ENCODE measurements at regions not wholly inside any gene's neighbourhood (a gene's known extent, or its start where the extent isn't known, plus 50 kb on each side); places are given as distances from the start of the nearest gene placed in this dataset.

GRCh38 chr5:21694567-21694966 lies 1158.6 kb downstream of the CDH12 start:
- H3K9me3 ChIP-seq (ENCODE audit: control insufficient read depth, insufficient read depth, low read depth, low read length), result no peaks in the 10 kb centered on the region
- H3K27ac ChIP-seq (ENCODE audit: low read depth, low read length), result no peak overlapping the region
- H3K36me3 ChIP-seq (ENCODE audit: control insufficient read depth, insufficient read depth, low read length), result no peaks in the 10 kb centered on the region
- H3K9ac ChIP-seq (ENCODE audit: low read length), result no peak overlapping the region
- no peaks in the 10 kb centered on the region for H3K27me3 ChIP-seq (ENCODE audit: control insufficient read depth, insufficient read depth, low read length)
- no peaks in the 10 kb centered on the region for H3K4me1 ChIP-seq (ENCODE audit: control insufficient read depth, insufficient read depth, low read length)
- H3K4me3 ChIP-seq (ENCODE audit: low read depth, low read length), result no peak overlapping the region

GRCh38 chr5:21693591-21693990 lies 1159.6 kb downstream of the CDH12 start:
- H3K36me3 ChIP-seq (ENCODE audit: control insufficient read depth, insufficient read depth, low read length), result no peaks in the 10 kb centered on the region
- H3K4me3 ChIP-seq (ENCODE audit: low read depth, low read length), result no peak overlapping the region
- no peaks in the 10 kb centered on the region for H3K9me3 ChIP-seq (ENCODE audit: control insufficient read depth, insufficient read depth, low read depth, low read length)
- H3K4me1 ChIP-seq (ENCODE audit: control insufficient read depth, insufficient read depth, low read length), result no peaks in the 10 kb centered on the region
- no peaks in the 10 kb centered on the region for H3K27me3 ChIP-seq (ENCODE audit: control insufficient read depth, insufficient read depth, low read length)
- no peak overlapping the region for H3K27ac ChIP-seq (ENCODE audit: low read depth, low read length)
- H3K9ac ChIP-seq (ENCODE audit: low read length), result no peak overlapping the region

GRCh38 chr5:21689587-21689986 lies 1163.6 kb downstream of the CDH12 start:
- Histone ChIP-seq H3K36me3 (ENCODE audit: control insufficient read depth, insufficient read depth, low read length) (no peaks in the 10 kb centered on the region), H3K27me3 (ENCODE audit: control insufficient read depth, insufficient read depth, low read length) (no peaks in the 10 kb centered on the region), H3K4me1 (ENCODE audit: control insufficient read depth, insufficient read depth, low read length) (peaks cover 7% of the 10 kb centered on the region; the same call in 1 of the 2 replicates), H3K9me3 (ENCODE audit: control insufficient read depth, insufficient read depth, low read depth, low read length) (no peaks in the 10 kb centered on the region), H3K27ac (ENCODE audit: low read depth, low read length) (no peak overlapping the region), H3K9ac (ENCODE audit: low read length) (no peak overlapping the region), H3K4me3 (ENCODE audit: low read depth, low read length) (no peak overlapping the region)

- Histone ChIP-seq H3K9me3 (ENCODE audit: control insufficient read depth, insufficient read depth, low read depth, low read length) (no peaks in the 10 kb centered on the region), H3K27me3 (ENCODE audit: control insufficient read depth, insufficient read depth, low read length) (no peaks in the 10 kb centered on the region), H3K36me3 (ENCODE audit: control insufficient read depth, insufficient read depth, low read length) (no peaks in the 10 kb centered on the region), H3K4me3 (ENCODE audit: low read depth, low read length) (no peak overlapping the region), H3K4me1 (ENCODE audit: control insufficient read depth, insufficient read depth, low read length) (peaks cover 7% of the 10 kb centered on the region; the same call in 1 of the 2 replicates), H3K9ac (ENCODE audit: low read length) (no peak overlapping the region), H3K27ac (ENCODE audit: low read depth, low read length) (no peak overlapping the region)
These were observed 1164.5 kb downstream of the CDH12 start for GRCh38 chr5:21688655-21689054.

- H3K4me1 ChIP-seq (ENCODE audit: control insufficient read depth, insufficient read depth, low read length), result peaks cover 7% of the 10 kb centered on the region; the same call in 1 of the 2 replicates
- H3K4me3 ChIP-seq (ENCODE audit: low read depth, low read length), result no peak overlapping the region
- H3K27ac ChIP-seq (ENCODE audit: low read depth, low read length), result no peak overlapping the region
- no peaks in the 10 kb centered on the region for H3K27me3 ChIP-seq (ENCODE audit: control insufficient read depth, insufficient read depth, low read length)
- no peaks in the 10 kb centered on the region for H3K36me3 ChIP-seq (ENCODE audit: control insufficient read depth, insufficient read depth, low read length)
- H3K9ac ChIP-seq (ENCODE audit: low read length), result no peak overlapping the region
- H3K9me3 ChIP-seq (ENCODE audit: control insufficient read depth, insufficient read depth, low read depth, low read length), result no peaks in the 10 kb centered on the region
These were observed 1165.5 kb downstream of the CDH12 start for GRCh38 chr5:21687621-21688020.

GRCh38 chr5:21686706-21687105 lies 1166.4 kb downstream of the CDH12 start:
- Histone ChIP-seq H3K9me3 (ENCODE audit: control insufficient read depth, insufficient read depth, low read depth, low read length) (no peaks in the 10 kb centered on the region), H3K4me1 (ENCODE audit: control insufficient read depth, insufficient read depth, low read length) (peaks cover 7% of the 10 kb centered on the region; the same call in 1 of the 2 replicates), H3K36me3 (ENCODE audit: control insufficient read depth, insufficient read depth, low read length) (no peaks in the 10 kb centered on the region), H3K27ac (ENCODE audit: low read depth, low read length) (no peak overlapping the region), H3K9ac (ENCODE audit: low read length) (no peak overlapping the region), H3K4me3 (ENCODE audit: low read depth, low read length) (no peak overlapping the region), H3K27me3 (ENCODE audit: control insufficient read depth, insufficient read depth, low read length) (no peaks in the 10 kb centered on the region)

- Histone ChIP-seq H3K4me1 (ENCODE audit: control insufficient read depth, insufficient read depth, low read length) (peaks cover 7% of the 10 kb centered on the region; the same call in 1 of the 2 replicates), H3K27me3 (ENCODE audit: control insufficient read depth, insufficient read depth, low read length) (no peaks in the 10 kb centered on the region), H3K36me3 (ENCODE audit: control insufficient read depth, insufficient read depth, low read length) (no peaks in the 10 kb centered on the region), H3K9ac (ENCODE audit: low read length) (no peak overlapping the region), H3K27ac (ENCODE audit: low read depth, low read length) (no peak overlapping the region), H3K4me3 (ENCODE audit: low read depth, low read length) (no peak overlapping the region), H3K9me3 (ENCODE audit: control insufficient read depth, insufficient read depth, low read depth, low read length) (no peaks in the 10 kb centered on the region)
These were observed 1167.6 kb downstream of the CDH12 start for GRCh38 chr5:21685522-21685921.

GRCh38 chr5:21684992-21685391 lies 1168.2 kb downstream of the CDH12 start:
- Histone ChIP-seq H3K4me1 (ENCODE audit: control insufficient read depth, insufficient read depth, low read length) (peaks cover 7% of the 10 kb centered on the region; the same call in 1 of the 2 replicates), H3K4me3 (ENCODE audit: low read depth, low read length) (no peak overlapping the region), H3K9me3 (ENCODE audit: control insufficient read depth, insufficient read depth, low read depth, low read length) (no peaks in the 10 kb centered on the region), H3K36me3 (ENCODE audit: control insufficient read depth, insufficient read depth, low read length) (no peaks in the 10 kb centered on the region), H3K9ac (ENCODE audit: low read length) (no peak overlapping the region), H3K27me3 (ENCODE audit: control insufficient read depth, insufficient read depth, low read length) (no peaks in the 10 kb centered on the region), H3K27ac (ENCODE audit: low read depth, low read length) (no peak overlapping the region)

GRCh38 chr5:21681911-21682310 lies 1171.2 kb downstream of the CDH12 start:
- Histone ChIP-seq H3K9ac (ENCODE audit: low read length) (no peak overlapping the region), H3K36me3 (ENCODE audit: control insufficient read depth, insufficient read depth, low read length) (no peaks in the 10 kb centered on the region), H3K9me3 (ENCODE audit: control insufficient read depth, insufficient read depth, low read depth, low read length) (no peaks in the 10 kb centered on the region), H3K4me1 (ENCODE audit: control insufficient read depth, insufficient read depth, low read length) (peaks cover 7% of the 10 kb centered on the region; the same call in 1 of the 2 replicates), H3K27ac (ENCODE audit: low read depth, low read length) (no peak overlapping the region), H3K4me3 (ENCODE audit: low read depth, low read length) (no peak overlapping the region), H3K27me3 (ENCODE audit: control insufficient read depth, insufficient read depth, low read length) (no peaks in the 10 kb centered on the region)

- Histone ChIP-seq H3K4me1 (ENCODE audit: control insufficient read depth, insufficient read depth, low read length) (peaks cover 3% of the 10 kb centered on the region; the same call in 1 of the 2 replicates), H3K9ac (ENCODE audit: low read length) (no peak overlapping the region), H3K27me3 (ENCODE audit: control insufficient read depth, insufficient read depth, low read length) (no peaks in the 10 kb centered on the region), H3K36me3 (ENCODE audit: control insufficient read depth, insufficient read depth, low read length) (no peaks in the 10 kb centered on the region), H3K4me3 (ENCODE audit: low read depth, low read length) (no peak overlapping the region), H3K9me3 (ENCODE audit: control insufficient read depth, insufficient read depth, low read depth, low read length) (no peaks in the 10 kb centered on the region), H3K27ac (ENCODE audit: low read depth, low read length) (no peak overlapping the region)
These were observed 1172.5 kb downstream of the CDH12 start for GRCh38 chr5:21680641-21681040.

GRCh38 chr5:21680196-21680595 lies 1172.9 kb downstream of the CDH12 start:
- no peaks in the 10 kb centered on the region for H3K27me3 ChIP-seq (ENCODE audit: control insufficient read depth, insufficient read depth, low read length)
- H3K36me3 ChIP-seq (ENCODE audit: control insufficient read depth, insufficient read depth, low read length), result no peaks in the 10 kb centered on the region
- H3K4me1 ChIP-seq (ENCODE audit: control insufficient read depth, insufficient read depth, low read length), result no peaks in the 10 kb centered on the region
- H3K27ac ChIP-seq (ENCODE audit: low read depth, low read length), result no peak overlapping the region
- no peak overlapping the region for H3K4me3 ChIP-seq (ENCODE audit: low read depth, low read length)
- H3K9ac ChIP-seq (ENCODE audit: low read length), result no peak overlapping the region
- H3K9me3 ChIP-seq (ENCODE audit: control insufficient read depth, insufficient read depth, low read depth, low read length), result no peaks in the 10 kb centered on the region

- Histone ChIP-seq H3K9me3 (ENCODE audit: control insufficient read depth, insufficient read depth, low read depth, low read length) (no peaks in the 10 kb centered on the region), H3K36me3 (ENCODE audit: control insufficient read depth, insufficient read depth, low read length) (no peaks in the 10 kb centered on the region), H3K9ac (ENCODE audit: low read length) (no peak overlapping the region), H3K27ac (ENCODE audit: low read depth, low read length) (no peak overlapping the region), H3K27me3 (ENCODE audit: control insufficient read depth, insufficient read depth, low read length) (no peaks in the 10 kb centered on the region), H3K4me3 (ENCODE audit: low read depth, low read length) (no peak overlapping the region), H3K4me1 (ENCODE audit: control insufficient read depth, insufficient read depth, low read length) (no peaks in the 10 kb centered on the region)
These were observed 1174.6 kb downstream of the CDH12 start for GRCh38 chr5:21678526-21678925.
